ENCODE measurements at regions not wholly inside any gene's neighbourhood (a gene's known extent, or its start where the extent isn't known, plus 50 kb on each side); places are given as distances from the start of the nearest gene placed in this dataset.

GRCh38 chr11:134624166-134624920 lies 212.3 kb upstream of the B3GAT1 start:
- TF ChIP-seq CTCF (IDR thresholded peaks at IDR 0.05) (no peak), POLR2A (IDR thresholded peaks at IDR 0.05) (no peak)

All from heart left ventricle (tissue), 13 donors.